ENCODE measurements at regions not wholly inside any gene's neighbourhood (a gene's known extent, or its start where the extent isn't known, plus 50 kb on each side); places are given as distances from the start of the nearest gene placed in this dataset.

DNA sequence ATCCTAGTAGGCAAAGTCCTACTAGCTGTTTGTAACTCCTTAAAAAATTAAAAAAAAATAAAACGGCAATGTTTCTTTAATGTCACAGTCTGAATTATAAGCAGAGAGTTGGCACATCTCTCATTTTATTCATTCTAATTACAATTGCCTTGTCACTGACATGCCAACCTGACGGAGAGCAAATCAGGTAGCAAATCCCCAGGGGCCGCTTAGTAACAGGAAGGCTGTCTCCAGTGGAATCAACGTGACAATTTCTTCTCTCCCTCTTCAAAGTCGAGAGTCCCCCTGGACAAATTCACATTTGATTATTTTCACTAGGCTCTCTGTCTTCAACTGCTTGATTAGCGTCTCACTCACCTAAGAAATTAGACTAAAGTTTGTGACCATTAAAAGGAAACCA lies 1598.9 kb upstream of the PIK3C3 start:
- Mint-ChIP-seq H3K27ac (ENCODE audit: unreplicated experiment) (no peak overlapping the region), H3K27me3 (ENCODE audit: insufficient read depth, unreplicated experiment) (no peaks in the 10 kb centered on the region), H3K9me3 (ENCODE audit: unreplicated experiment) (no peaks in the 10 kb centered on the region), H3K4me1 (ENCODE audit: low read depth, unreplicated experiment) (no peaks in the 10 kb centered on the region), H3K36me3 (ENCODE audit: insufficient read depth, unreplicated experiment) (no peaks in the 10 kb centered on the region), H3K4me3 (ENCODE audit: unreplicated experiment) (no peak overlapping the region)
- ChIA-PET POLR2A (no interaction called here), CTCF (no interaction called here)
- Histone ChIP-seq H3K27me3 (replicated peaks; ENCODE audit: control insufficient read depth, insufficient read depth, low read length) (no peaks in the 10 kb centered on the region), H3K9me3 (no peaks in the 10 kb centered on the region), H3K4me1 (no peaks in the 10 kb centered on the region), H3K36me3 (ENCODE audit: control insufficient read depth, insufficient read depth, low read length) (no peaks in the 10 kb centered on the region), H3K4me3 (ENCODE audit: low read depth, low read length) (no peak overlapping the region)
- TF ChIP-seq, protein P1, sequence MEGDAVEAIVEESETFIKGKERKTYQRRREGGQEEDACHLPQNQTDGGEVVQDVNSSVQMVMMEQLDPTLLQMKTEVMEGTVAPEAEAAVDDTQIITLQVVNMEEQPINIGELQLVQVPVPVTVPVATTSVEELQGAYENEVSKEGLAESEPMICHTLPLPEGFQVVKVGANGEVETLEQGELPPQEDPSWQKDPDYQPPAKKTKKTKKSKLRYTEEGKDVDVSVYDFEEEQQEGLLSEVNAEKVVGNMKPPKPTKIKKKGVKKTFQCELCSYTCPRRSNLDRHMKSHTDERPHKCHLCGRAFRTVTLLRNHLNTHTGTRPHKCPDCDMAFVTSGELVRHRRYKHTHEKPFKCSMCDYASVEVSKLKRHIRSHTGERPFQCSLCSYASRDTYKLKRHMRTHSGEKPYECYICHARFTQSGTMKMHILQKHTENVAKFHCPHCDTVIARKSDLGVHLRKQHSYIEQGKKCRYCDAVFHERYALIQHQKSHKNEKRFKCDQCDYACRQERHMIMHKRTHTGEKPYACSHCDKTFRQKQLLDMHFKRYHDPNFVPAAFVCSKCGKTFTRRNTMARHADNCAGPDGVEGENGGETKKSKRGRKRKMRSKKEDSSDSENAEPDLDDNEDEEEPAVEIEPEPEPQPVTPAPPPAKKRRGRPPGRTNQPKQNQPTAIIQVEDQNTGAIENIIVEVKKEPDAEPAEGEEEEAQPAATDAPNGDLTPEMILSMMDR (IDR thresholded peaks at IDR 0.05; ENCODE audit: insufficient read depth in 1 of 2, low read depth in 1 of 2, low read length in 1 of 2, severe bottlenecking in 1 of 2, unreplicated experiment in 1 of 2), result no peak
- DNase-seq, result no peak
- no TSS peak for BruUV-seq (replicated peaks)
- intact Hi-C loops (cut with micrococcal nuclease; ENCODE audit: unreplicated experiment), result no loop called here

DNA sequence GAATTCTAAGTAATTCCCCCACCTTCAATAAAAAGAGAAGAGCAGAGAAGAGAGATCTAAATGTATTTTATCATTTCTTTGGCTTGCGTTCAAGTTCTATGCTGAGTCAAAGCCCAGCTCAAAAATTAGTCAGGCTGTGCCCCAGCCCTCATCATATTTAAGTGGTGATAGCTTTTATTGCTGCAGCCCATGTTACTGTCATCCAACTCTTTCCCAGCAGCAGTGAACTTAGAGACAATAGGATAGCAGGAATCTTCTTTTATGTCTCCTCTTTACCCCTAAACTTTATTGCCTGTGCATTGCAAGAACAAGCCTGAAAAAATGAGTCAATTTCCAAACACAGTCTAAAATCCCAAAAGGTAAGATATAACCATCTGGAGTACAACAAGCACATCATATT lies 1599.3 kb upstream of the PIK3C3 start:
- H3K27me3 Mint-ChIP-seq (ENCODE audit: insufficient read depth, unreplicated experiment), result no peaks in the 10 kb centered on the region
- Histone ChIP-seq H3K4me3 (ENCODE audit: low read depth, low read length) (no peak overlapping the region), H3K27me3 (replicated peaks; ENCODE audit: control insufficient read depth, insufficient read depth, low read length) (no peaks in the 10 kb centered on the region), H3K4me1 (no peaks in the 10 kb centered on the region), H3K9me3 (no peaks in the 10 kb centered on the region), H3K36me3 (ENCODE audit: control insufficient read depth, insufficient read depth, low read length) (no peaks in the 10 kb centered on the region)
- CTCF ChIA-PET, result no interaction called here
- no peak overlapping the region for H3K27ac Mint-ChIP-seq (ENCODE audit: unreplicated experiment)
- no peaks in the 10 kb centered on the region for H3K9me3 Mint-ChIP-seq (ENCODE audit: unreplicated experiment)
- POLR2A ChIA-PET, result no interaction called here
- H3K4me3 Mint-ChIP-seq (ENCODE audit: unreplicated experiment), result no peak overlapping the region
- H3K4me1 Mint-ChIP-seq (ENCODE audit: low read depth, unreplicated experiment), result no peaks in the 10 kb centered on the region
- no TSS peak for BruUV-seq (replicated peaks)
- no peak for DNase-seq
- intact Hi-C loops (cut with micrococcal nuclease; ENCODE audit: unreplicated experiment), result no loop called here
- H3K36me3 Mint-ChIP-seq (ENCODE audit: insufficient read depth, unreplicated experiment), result no peaks in the 10 kb centered on the region
- TF ChIP-seq, protein P1 (IDR thresholded peaks at IDR 0.05; ENCODE audit: insufficient read depth in 1 of 2, low read depth in 1 of 2, low read length in 1 of 2, severe bottlenecking in 1 of 2, unreplicated experiment in 1 of 2), result no peak

DNA sequence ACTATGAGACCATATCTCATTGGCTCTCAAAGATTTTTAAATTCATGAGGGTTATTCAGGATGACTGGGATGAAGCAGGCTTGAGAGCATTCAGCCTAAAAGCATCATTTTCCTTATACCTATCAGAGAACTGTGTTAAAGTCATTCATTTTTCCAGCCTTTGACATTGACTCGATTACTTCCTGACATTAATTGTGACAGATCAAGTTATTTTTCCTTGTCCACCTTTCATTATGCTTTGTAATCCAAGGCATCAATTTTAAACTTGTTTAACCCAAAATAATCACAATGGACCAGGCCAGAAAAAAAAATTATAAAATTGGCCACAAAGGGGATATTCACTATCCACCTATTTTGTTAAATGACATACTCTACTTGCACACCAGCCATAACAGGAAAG lies 1606.8 kb upstream of the PIK3C3 start:
- no peak for DNase-seq
- Mint-ChIP-seq H3K27me3 (ENCODE audit: insufficient read depth, unreplicated experiment) (no peaks in the 10 kb centered on the region), H3K4me3 (ENCODE audit: unreplicated experiment) (no peak overlapping the region), H3K4me1 (ENCODE audit: low read depth, unreplicated experiment) (no peaks in the 10 kb centered on the region), H3K27ac (ENCODE audit: unreplicated experiment) (no peak overlapping the region), H3K36me3 (ENCODE audit: insufficient read depth, unreplicated experiment) (no peaks in the 10 kb centered on the region), H3K9me3 (ENCODE audit: unreplicated experiment) (no peaks in the 10 kb centered on the region)
- POLR2A ChIA-PET, result no interaction called here
- no peaks in the 10 kb centered on the region for H3K4me1 ChIP-seq
- intact Hi-C loops (cut with micrococcal nuclease; ENCODE audit: unreplicated experiment), result no loop called here
- BruUV-seq (replicated peaks), result no TSS peak
- H3K27me3 ChIP-seq (replicated peaks; ENCODE audit: control insufficient read depth, insufficient read depth, low read length), result no peaks in the 10 kb centered on the region
- H3K36me3 ChIP-seq (ENCODE audit: control insufficient read depth, insufficient read depth, low read length), result no peaks in the 10 kb centered on the region
- no peak overlapping the region for H3K4me3 ChIP-seq (ENCODE audit: low read depth, low read length)
- CTCF ChIA-PET, result no interaction called here
- H3K9me3 ChIP-seq, result no peaks in the 10 kb centered on the region
- TF ChIP-seq, protein P1 (IDR thresholded peaks at IDR 0.05; ENCODE audit: insufficient read depth in 1 of 2, low read depth in 1 of 2, low read length in 1 of 2, severe bottlenecking in 1 of 2, unreplicated experiment in 1 of 2), result no peak

All from Caco-2 (cell line).